Activated T-helper 17 cell treated with anti-CD3 and anti-CD28 coated beads, Interleukin-2, amount 50 U/mL, for 72 hours (primary cell): ENCODE measurements at regions not wholly inside any gene's neighbourhood (a gene's known extent, or its start where the extent isn't known, plus 50 kb on each side); places are given as distances from the start of the nearest gene placed in this dataset.
"Not testable (repeated sequence)": the region's sequence is repeated elsewhere in the genome, so short reads cannot be mapped to it uniquely, and the experiment has no call there.

ENCODE experiments used
- ATAC-seq: fragments of 150-1000 bp; cut with Tn5 transposase; replicated peaks from 2 replicates; pipeline ENCODE4 v1.10.0; 2021; ENCODE audit warnings: mild to moderate bottlenecking, moderate library complexity
- H3K27ac Mint-ChIP-seq: one replicate; pipeline ENCODE4 v1.8.0; 2022; ENCODE audit warnings: mixed read lengths
- H3K27me3 Mint-ChIP-seq: one replicate; pipeline ENCODE4 v1.8.0; 2022; ENCODE audit warnings: mixed read lengths
- H3K36me3 Mint-ChIP-seq: one replicate; pipeline ENCODE4 v1.8.0; 2022; ENCODE audit warnings: low read depth, mild to moderate bottlenecking, mixed read lengths
- H3K4me1 Mint-ChIP-seq: one replicate; pipeline ENCODE4 v1.8.0; 2022; ENCODE audit warnings: mixed read lengths
- H3K4me3 Mint-ChIP-seq: one replicate; pipeline ENCODE4 v1.8.0; 2022; ENCODE audit warnings: mild to moderate bottlenecking, mixed read lengths
- H3K9me3 Mint-ChIP-seq: one replicate; pipeline ENCODE4 v1.8.0; 2022; ENCODE audit warnings: mixed read lengths

DNA sequence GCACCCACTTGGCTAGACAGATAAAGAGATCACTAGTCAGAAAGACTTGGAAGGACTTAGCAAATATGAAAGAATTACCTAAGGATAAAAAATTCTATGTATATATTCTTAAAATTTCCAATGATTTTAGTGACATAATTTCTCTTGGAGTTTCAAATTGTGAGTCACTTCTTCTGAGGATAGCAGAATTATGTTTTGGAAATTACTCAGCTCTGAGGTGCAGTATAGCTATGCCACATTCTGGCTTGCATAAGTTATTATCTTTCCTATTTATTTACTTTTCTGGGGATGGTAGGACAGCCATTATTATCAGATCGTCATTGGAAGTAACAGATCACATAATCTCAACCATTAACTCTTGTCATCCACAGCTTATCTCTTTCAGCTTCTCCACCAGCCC is 853.5 kb downstream of the TRIML1 start:
- Mint-ChIP-seq H3K36me3 (no peaks in the 10 kb centered on the region), H3K4me1 (no peaks in the 10 kb centered on the region), H3K27me3 (no peaks in the 10 kb centered on the region), H3K9me3 (peaks cover 3% of the 10 kb centered on the region), H3K27ac (no peak overlapping the region), H3K4me3 (no peak overlapping the region)
- no peak for ATAC-seq

DNA sequence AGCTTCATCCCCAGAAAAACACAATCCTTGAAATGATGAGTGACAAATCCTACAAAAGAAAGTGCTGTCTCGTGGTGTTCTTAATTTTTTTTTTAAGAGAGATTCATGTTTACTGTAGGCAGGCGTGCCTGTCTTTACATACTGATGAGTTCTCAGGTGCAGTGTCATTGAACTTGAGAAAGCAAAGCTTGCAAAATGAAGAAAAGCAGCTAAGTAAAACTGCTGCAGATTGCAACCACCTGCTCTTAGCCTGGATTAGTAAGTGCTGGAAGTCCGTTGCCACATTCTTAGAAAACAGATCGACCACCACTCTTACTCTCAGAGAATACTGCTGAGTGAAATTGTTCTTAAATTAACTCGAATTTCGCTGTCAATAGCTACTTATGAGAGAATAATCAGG is 854.6 kb downstream of the TRIML1 start:
- Mint-ChIP-seq H3K27me3 (no peaks in the 10 kb centered on the region), H3K36me3 (no peaks in the 10 kb centered on the region), H3K4me3 (no peak overlapping the region), H3K27ac (no peak overlapping the region), H3K4me1 (no peaks in the 10 kb centered on the region), H3K9me3 (peaks cover 3% of the 10 kb centered on the region)
- no peak for ATAC-seq

DNA sequence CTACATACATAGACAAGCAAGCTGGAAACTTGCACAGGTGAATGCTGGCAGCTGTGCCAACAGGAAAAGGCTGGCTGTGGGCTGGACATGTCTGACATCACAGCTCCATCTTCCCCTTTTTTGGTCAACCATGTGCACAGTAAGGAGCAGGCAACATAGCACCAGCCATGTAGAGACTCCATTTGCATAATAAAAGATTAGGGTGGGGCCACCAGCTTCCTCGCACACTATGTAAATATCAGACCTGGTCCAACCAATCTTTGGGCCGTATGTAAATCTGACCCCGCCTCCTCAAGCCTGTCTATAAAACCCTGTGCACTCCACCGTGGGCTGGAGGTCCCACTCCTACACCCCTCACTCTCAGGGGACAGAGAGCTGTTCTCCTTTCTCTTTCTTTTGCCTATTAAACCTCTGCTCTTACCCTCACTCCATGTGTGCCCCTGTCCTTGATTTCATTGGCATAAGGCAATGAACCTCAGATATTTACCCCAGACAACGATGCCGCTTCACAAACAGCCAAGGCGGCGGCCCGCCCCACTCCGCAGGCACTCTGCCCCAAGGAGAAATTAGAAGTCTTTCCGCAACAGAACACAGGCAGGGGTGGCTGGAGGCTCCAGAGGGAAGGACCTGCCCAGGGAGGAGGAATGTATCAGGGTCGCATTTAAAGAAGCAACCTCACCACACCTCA is 862.2 kb downstream of the TRIML1 start:
- Mint-ChIP-seq H3K4me3 (no peak overlapping the region), H3K9me3 (peaks cover 20% of the 10 kb centered on the region)

DNA sequence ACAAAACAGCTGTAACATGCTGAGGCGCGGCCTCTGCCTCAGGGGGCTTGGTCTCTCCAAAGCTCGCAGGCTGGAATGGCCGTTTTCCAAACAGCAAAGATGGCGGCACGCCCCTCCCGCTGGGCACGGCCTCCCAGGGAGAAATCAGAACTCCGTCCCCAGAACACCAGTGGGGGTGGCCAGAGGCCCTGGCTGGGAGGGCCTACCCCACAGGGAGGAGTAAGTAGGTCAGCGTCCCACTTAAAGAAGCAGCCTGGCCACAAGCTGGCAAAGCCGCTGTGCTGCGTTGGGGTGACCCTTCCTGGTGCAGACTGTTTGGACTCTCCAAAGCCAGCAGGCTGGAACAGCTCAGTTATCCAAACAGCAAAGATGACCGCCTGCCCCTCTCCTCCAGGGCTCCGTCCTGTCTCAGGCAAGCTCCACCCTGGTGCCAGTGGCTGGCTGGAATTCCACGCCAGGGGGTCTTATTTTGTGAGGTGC is 862.8 kb downstream of the TRIML1 start:
- Mint-ChIP-seq H3K27ac (no peak overlapping the region), H3K9me3 (peaks cover 18% of the 10 kb centered on the region), H3K36me3 (no peaks in the 10 kb centered on the region), H3K4me1 (no peaks in the 10 kb centered on the region), H3K4me3 (no peak overlapping the region), H3K27me3 (no peaks in the 10 kb centered on the region)
- ATAC-seq = no peak

More for the DNA sequence above, 862.2 kb downstream of the TRIML1 start:
- Mint-ChIP-seq H3K27me3 (no peaks in the 10 kb centered on the region), H3K4me1 (no peaks in the 10 kb centered on the region), H3K27ac (no peak overlapping the region), H3K36me3 (no peaks in the 10 kb centered on the region)
- no peak for ATAC-seq

DNA sequence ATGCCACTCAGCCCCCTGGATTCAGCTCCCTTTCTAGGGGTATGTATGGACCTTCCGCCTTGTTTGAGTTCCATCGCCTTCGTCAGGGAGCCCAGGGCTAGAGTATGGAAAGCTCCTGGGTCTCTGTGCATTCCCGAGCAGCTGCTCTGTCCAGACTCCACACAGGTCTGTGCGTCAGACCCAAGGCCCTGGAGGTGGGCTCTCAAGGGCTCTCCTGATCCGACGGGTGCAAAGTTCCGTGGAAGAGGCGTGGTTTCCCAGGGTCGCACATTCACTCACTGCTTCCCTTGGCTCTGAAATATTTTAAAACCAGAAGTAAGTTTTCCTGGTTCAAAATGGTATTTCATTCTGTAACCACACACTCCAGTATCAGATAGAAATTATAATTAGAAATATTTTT is 863.2 kb downstream of the TRIML1 start:
- H3K27me3 Mint-ChIP-seq = no peaks in the 10 kb centered on the region
- H3K36me3 Mint-ChIP-seq = no peaks in the 10 kb centered on the region
- ATAC-seq = no peak
- peaks cover 18% of the 10 kb centered on the region for H3K9me3 Mint-ChIP-seq
- no peak overlapping the region for H3K27ac Mint-ChIP-seq
- H3K4me3 Mint-ChIP-seq = no peak overlapping the region
- no peaks in the 10 kb centered on the region for H3K4me1 Mint-ChIP-seq

DNA sequence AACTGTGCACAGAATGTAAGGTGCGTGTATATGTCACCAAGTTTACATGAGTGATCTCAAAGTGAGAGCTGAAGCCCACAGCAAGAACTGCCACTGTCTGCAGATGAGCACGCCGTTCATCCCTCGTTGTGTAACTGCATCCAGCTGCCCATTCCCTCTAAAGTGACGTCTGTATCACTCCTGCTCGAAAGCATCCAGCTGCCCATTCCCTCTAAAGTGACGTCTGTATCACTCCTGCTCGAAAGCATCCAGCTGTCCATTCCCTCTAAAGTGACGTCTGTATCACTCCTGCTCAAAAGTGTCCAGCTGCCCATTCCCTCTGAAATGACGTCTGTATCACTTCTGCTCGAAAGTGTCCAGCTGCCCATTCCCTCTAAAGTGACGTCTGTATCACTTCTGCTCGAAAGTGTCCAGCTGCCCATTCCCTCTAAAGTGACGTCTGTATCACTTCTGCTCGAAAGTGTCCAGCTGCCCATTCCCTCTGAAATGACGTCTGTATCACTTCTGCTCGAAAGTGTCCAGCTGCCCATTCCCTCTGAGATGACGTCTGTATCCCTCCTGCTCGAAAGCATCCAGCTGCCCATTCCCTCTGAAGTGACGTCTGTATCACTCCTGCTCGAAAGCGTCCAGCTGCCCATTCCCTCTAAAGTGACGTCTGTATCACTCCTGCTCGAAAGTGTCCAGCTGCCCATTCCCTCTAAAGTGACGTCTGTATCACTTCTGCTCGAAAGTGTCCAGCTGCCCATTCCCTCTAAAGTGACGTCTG is 871.4 kb downstream of the TRIML1 start:
- H3K9me3 Mint-ChIP-seq = peaks cover 11% of the 10 kb centered on the region
- H3K4me3 Mint-ChIP-seq, H3K27me3 Mint-ChIP-seq, H3K27ac Mint-ChIP-seq, H3K36me3 Mint-ChIP-seq, ATAC-seq, H3K4me1 Mint-ChIP-seq: not testable (repeated sequence)

DNA sequence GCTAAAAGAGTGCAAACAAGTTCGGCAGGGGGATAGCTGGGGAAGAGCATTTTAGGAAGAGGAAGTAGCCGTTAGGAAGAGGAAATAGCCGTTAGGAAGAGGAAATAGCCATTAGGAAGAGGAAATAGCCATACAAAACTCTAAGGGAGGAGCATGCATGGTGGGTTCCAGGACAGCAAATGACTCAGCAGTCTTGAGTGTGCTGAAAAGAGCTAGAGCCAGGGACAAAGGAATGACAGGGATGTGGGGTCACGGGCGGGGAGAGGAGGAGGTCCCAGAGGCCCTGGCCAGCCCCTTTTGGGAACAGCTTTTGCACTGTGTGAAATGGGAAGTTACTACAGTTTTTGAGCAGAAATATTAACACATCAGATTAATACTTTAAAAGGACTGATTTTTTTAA is 882.6 kb downstream of the TRIML1 start:
- Mint-ChIP-seq H3K27ac (no peak overlapping the region), H3K36me3 (no peaks in the 10 kb centered on the region), H3K4me3 (no peak overlapping the region), H3K9me3 (peaks cover 9% of the 10 kb centered on the region), H3K4me1 (no peaks in the 10 kb centered on the region), H3K27me3 (no peaks in the 10 kb centered on the region)
- no peak for ATAC-seq

DNA sequence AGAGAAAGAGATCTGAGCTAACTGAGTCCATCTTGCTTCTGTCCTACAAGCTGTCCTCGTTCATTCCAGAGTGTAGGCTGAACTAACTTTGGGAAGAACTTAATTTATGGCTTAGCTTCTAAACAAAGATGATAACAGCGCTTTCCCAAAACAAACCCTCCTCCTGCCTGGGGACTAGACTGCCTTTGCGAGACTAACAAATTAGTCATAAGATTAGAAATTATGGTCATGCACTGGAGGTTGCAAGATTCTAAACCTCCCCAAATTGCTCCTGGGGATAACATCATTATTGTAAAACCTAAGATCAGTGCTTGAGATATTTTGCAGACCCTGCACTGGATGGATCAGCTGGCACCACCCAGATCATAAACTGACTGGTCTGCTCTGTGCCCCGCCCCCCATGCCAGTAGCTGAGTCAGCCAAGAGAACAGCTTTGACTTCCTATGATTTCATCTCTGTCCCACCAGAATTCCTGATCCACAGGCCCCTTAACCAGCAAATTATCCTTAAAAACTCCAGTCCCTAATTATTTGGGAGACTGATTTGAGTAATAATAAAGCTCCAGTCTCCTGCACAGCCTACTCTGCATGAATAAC is 883.3 kb downstream of the TRIML1 start:
- ATAC-seq = no peak
- H3K9me3 Mint-ChIP-seq = peaks cover 9% of the 10 kb centered on the region
- H3K27me3 Mint-ChIP-seq = no peaks in the 10 kb centered on the region
- no peaks in the 10 kb centered on the region for H3K36me3 Mint-ChIP-seq
- no peak overlapping the region for H3K4me3 Mint-ChIP-seq
- no peak overlapping the region for H3K27ac Mint-ChIP-seq
- H3K4me1 Mint-ChIP-seq = no peaks in the 10 kb centered on the region

DNA sequence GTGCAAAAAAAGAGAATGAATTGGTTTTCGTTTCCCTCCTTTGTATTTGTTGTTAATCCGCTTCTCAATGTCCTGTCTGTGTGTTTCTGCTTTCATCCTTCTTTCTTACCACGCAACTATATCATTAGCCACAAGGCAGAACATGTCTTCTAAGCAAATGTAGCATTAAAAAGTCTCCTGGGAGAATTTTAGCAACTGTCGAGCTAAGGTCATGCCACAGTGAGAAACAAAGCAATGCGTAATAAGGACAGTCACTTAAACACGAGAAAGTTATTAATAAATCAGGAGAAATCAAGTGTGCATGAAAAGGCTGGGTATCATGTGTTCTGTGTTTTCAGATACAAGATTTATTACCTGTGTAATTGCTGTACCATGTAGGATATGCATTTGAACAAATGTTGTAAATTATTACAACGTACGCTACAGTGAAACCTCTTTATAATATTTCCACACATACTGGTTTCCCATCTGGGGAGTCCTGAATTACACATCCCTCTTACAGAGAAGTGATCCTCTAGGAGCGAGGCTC is 890.8 kb downstream of the TRIML1 start:
- no peak overlapping the region for H3K4me3 Mint-ChIP-seq
- H3K27me3 Mint-ChIP-seq = no peaks in the 10 kb centered on the region
- no peaks in the 10 kb centered on the region for H3K36me3 Mint-ChIP-seq
- H3K9me3 Mint-ChIP-seq = no peaks in the 10 kb centered on the region
- H3K4me1 Mint-ChIP-seq = no peaks in the 10 kb centered on the region
- H3K27ac Mint-ChIP-seq = no peak overlapping the region
- no peak for ATAC-seq

DNA sequence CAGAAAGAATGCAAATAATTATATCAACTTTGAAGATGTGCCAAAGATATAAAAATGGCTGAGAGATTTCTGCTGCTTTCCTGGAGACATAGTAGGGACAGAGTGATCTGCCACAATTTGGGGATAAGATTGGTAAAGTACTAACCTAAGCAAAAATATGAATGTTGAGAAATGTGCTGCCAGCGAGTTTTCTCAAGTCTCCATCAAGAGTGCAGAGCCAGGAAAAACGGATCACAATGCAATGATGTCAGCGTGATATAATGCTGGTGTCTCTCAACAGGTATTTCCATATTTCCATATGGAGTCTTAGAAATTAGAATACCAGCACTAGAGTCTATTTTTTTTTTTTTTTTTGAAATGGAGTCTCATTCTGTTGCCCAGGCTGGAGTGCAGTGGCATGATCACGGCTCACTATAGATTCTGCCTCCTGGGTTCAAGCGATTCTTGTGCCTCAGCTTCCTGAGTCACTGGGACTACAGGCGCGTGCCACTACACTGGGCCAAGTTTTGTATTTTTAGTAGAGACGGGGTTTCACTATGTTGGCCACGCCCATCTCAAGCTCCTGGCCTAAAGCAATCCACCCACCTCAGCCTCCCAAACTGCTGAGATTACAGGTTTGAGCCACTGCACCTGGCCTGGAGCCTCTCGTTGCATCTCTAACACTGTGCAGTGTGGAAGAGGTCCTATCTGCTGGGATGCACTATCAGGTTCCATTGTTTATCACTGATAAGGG is 893.5 kb downstream of the TRIML1 start:
- Mint-ChIP-seq H3K27me3 (no peaks in the 10 kb centered on the region), H3K4me3 (no peak overlapping the region), H3K4me1 (no peaks in the 10 kb centered on the region), H3K9me3 (no peaks in the 10 kb centered on the region), H3K27ac (no peak overlapping the region), H3K36me3 (no peaks in the 10 kb centered on the region)
- ATAC-seq = no peak

DNA sequence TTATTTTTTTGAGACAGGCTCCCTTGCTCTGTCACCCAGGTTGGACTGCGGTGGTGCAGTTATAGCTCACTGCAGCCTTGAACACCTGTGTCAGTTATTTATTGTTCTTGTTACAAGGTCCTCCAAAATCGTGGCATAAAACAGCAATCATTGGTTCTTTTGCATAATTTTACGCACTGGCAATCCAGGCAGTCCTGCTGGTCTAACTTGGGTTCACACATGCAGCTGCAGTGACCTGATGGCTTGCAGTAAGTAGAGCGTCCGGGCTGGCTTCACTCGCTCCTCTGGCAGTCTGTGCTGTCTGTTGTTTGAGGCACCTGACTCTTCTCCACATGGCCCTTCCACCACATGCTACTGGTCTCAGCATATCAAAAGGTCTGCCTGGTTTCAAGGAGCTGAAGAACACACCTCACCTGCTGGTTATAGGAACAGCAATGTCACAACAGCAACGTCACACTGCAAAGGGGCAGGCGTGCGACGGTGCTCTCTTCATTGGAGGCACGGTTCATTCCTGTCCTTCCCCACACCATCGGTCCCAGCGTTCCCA is 894.6 kb downstream of the TRIML1 start:
- no peaks in the 10 kb centered on the region for H3K4me1 Mint-ChIP-seq
- no peaks in the 10 kb centered on the region for H3K9me3 Mint-ChIP-seq
- ATAC-seq = no peak
- no peaks in the 10 kb centered on the region for H3K27me3 Mint-ChIP-seq
- H3K27ac Mint-ChIP-seq = no peak overlapping the region
- no peak overlapping the region for H3K4me3 Mint-ChIP-seq
- H3K36me3 Mint-ChIP-seq = no peaks in the 10 kb centered on the region

DNA sequence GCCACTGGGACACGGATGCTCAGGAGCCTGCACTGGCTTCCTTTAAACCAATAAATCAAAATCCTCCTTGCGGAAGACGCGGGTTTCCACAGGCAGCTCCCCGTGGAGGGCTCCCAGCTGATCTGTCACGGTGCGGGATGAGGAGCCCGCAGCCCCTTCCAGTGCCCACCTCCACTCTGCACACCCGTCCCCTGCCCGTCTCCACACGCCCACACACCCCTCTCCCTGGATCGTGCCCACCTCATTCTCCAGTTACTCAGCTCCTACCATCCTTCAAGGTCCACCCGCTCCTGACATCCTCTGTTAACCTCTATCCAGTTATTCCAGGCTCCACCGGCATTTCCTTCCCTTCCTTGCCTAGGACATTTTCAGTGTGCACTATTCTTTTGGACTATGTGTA is 895.9 kb downstream of the TRIML1 start:
- no peaks in the 10 kb centered on the region for H3K36me3 Mint-ChIP-seq
- no peaks in the 10 kb centered on the region for H3K4me1 Mint-ChIP-seq
- H3K9me3 Mint-ChIP-seq = no peaks in the 10 kb centered on the region
- no peak overlapping the region for H3K27ac Mint-ChIP-seq
- no peak overlapping the region for H3K4me3 Mint-ChIP-seq
- no peaks in the 10 kb centered on the region for H3K27me3 Mint-ChIP-seq
- no peak for ATAC-seq

DNA sequence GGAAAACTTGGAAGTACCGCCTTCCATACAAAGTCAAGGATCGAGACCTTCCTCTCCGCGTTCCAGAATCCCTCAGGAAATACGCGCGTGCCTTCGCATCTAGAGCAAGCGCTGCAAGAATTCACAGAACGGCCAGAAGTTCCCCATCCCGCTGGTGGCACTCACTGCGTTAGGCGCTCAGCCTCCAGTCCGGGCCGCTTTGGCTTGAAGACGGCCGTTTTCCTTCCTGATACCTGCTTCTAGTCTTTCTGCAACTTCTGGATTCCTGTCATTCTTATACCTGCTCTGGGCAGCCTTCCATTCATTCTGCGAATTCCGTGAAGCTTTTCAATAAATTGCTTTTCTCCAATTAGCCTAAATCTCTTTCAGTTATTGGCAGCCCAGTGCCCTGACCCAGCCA is 896.4 kb downstream of the TRIML1 start:
- H3K4me1 Mint-ChIP-seq = no peaks in the 10 kb centered on the region

DNA sequence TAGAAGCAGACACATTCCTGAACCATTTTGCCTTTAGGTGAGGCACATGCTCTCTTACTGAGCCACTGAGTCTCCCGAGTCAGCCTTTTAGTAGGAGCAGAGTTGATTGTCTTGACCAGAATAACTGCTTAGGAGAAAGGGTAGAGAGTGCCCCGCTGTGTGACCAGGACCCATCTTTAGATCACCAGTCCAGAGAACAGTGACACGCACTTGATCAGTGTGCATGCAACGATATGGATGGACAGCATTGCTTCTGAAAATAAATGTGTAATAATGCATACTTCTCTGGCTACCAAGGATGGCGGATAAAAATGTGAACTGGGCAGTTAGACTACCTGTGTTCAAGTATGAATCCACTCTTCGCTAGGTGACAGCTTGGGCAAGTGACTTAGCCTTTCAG is 897.7 kb downstream of the TRIML1 start:
- Mint-ChIP-seq H3K36me3 (no peaks in the 10 kb centered on the region), H3K27ac (no peak overlapping the region), H3K9me3 (no peaks in the 10 kb centered on the region), H3K4me3 (no peak overlapping the region), H3K4me1 (no peaks in the 10 kb centered on the region), H3K27me3 (no peaks in the 10 kb centered on the region)
- no peak for ATAC-seq

More for the DNA sequence above, 896.4 kb downstream of the TRIML1 start:
- H3K27me3 Mint-ChIP-seq = no peaks in the 10 kb centered on the region
- no peaks in the 10 kb centered on the region for H3K9me3 Mint-ChIP-seq
- no peak for ATAC-seq
- H3K4me3 Mint-ChIP-seq = no peak overlapping the region
- no peak overlapping the region for H3K27ac Mint-ChIP-seq
- no peaks in the 10 kb centered on the region for H3K36me3 Mint-ChIP-seq
